Cerebellar nuclear complex (tissue), 1 donor: ENCODE measurements at regions not wholly inside any gene's neighbourhood (a gene's known extent, or its start where the extent isn't known, plus 50 kb on each side); places are given as distances from the start of the nearest gene placed in this dataset.
"Not testable (repeated sequence)": the region's sequence is repeated elsewhere in the genome, so short reads cannot be mapped to it uniquely, and the experiment has no call there.

Experiments used
- DNase-seq, 2 experiments: peaks; one replicate each; lab custom pipeline; 2025; lab: John Stamatoyannopoulos, UW

GRCh38 chr2:147609301-147609700 lies 235.5 kb upstream of the ACVR2A start:
- no peak for DNase-seq

GRCh38 chr2:147607379-147607778 lies 237.4 kb upstream of the ACVR2A start:
- no peak for DNase-seq

GRCh38 chr2:147603876-147604275 lies 241.0 kb upstream of the ACVR2A start:
- no peak for DNase-seq

GRCh38 chr2:147603447-147603846 lies 241.4 kb upstream of the ACVR2A start:
- no peak for DNase-seq

GRCh38 chr2:147600646-147601045 lies 244.2 kb upstream of the ACVR2A start:
- no peak for DNase-seq

- DNase-seq: no peak
Observed at GRCh38 chr2:147600223-147600622, 244.6 kb upstream of the ACVR2A start.

- DNase-seq: no peak
Observed at GRCh38 chr2:147595200-147595599, 249.6 kb upstream of the ACVR2A start.

GRCh38 chr2:147594038-147594437 lies 250.8 kb upstream of the ACVR2A start:
- DNase-seq: no peak

- not testable (repeated sequence) for DNase-seq
Observed at GRCh38 chr2:147592784-147593183, 252.0 kb upstream of the ACVR2A start.

GRCh38 chr2:147589127-147589526 lies 255.7 kb upstream of the ACVR2A start:
- no peak for DNase-seq

GRCh38 chr2:147588191-147588590 lies 256.6 kb upstream of the ACVR2A start:
- DNase-seq: no peak

- DNase-seq: no peak
Observed at GRCh38 chr2:147578529-147578928, 266.3 kb upstream of the ACVR2A start.

- DNase-seq: no peak
Observed at GRCh38 chr2:147577998-147578380, 266.8 kb upstream of the ACVR2A start.

- no peak for DNase-seq
Observed at GRCh38 chr2:147577323-147577997, 267.4 kb upstream of the ACVR2A start.

GRCh38 chr2:147575106-147575505 lies 269.7 kb upstream of the ACVR2A start:
- DNase-seq: no peak

GRCh38 chr2:147572622-147573021 lies 272.2 kb upstream of the ACVR2A start:
- DNase-seq: no peak

- no peak for DNase-seq
Observed at GRCh38 chr2:147569426-147569825, 275.4 kb upstream of the ACVR2A start.

GRCh38 chr2:147568109-147568508 lies 276.7 kb upstream of the ACVR2A start:
- DNase-seq: no peak

GRCh38 chr2:147567136-147567535 lies 277.7 kb upstream of the ACVR2A start:
- no peak for DNase-seq

GRCh38 chr2:147560810-147561535 lies 283.9 kb upstream of the ACVR2A start:
- no peak for DNase-seq

- no peak for DNase-seq
Observed at GRCh38 chr2:147559070-147559725, 285.6 kb upstream of the ACVR2A start.

- no peak for DNase-seq
Observed at GRCh38 chr2:147558620-147559019, 286.2 kb upstream of the ACVR2A start.

- DNase-seq: no peak
Observed at GRCh38 chr2:147554521-147555107, 290.2 kb upstream of the ACVR2A start.
